NB4 (cell line): ENCODE measurements at regions not wholly inside any gene's neighbourhood (a gene's known extent, or its start where the extent isn't known, plus 50 kb on each side); places are given as distances from the start of the nearest gene placed in this dataset.

Experiments
- CTCF ChIP-seq: IDR thresholded peaks from one replicate; pipeline ENCODE4 v1.5.1; 2012; ENCODE audit warnings: low read depth, low read length
- MYC ChIP-seq: IDR thresholded peaks from 2 replicates; pipeline ENCODE4 v1.6.1; 2011; ENCODE audit warnings: low read depth, low read length
- POLR2A ChIP-seq: IDR thresholded peaks from 2 replicates; pipeline ENCODE4 v1.6.1; 2011; ENCODE audit warnings: mild to moderate bottlenecking; ENCODE audit not compliant: insufficient read length; ENCODE audit errors: extremely low read depth
- TF ChIP-seq, protein P1 (sequence below): IDR thresholded peaks from 2 replicates; pipeline ENCODE4 v1.6.1; 2011; ENCODE audit warnings: low read depth, low read length

GRCh38 chr9:119420231-119420630 lies 51.0 kb upstream of the BRINP1 start:
- TF ChIP-seq CTCF: no peak
- TF ChIP-seq, protein P1, sequence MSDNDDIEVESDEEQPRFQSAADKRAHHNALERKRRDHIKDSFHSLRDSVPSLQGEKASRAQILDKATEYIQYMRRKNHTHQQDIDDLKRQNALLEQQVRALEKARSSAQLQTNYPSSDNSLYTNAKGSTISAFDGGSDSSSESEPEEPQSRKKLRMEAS: no peak
- no peak for TF ChIP-seq POLR2A
- TF ChIP-seq MYC: no peak
